ENCODE measurements at regions not wholly inside any gene's neighbourhood (a gene's known extent, or its start where the extent isn't known, plus 50 kb on each side); places are given as distances from the start of the nearest gene placed in this dataset.

GRCh38 chr15:39159833-39160232 is 421.0 kb upstream of the THBS1 start:
- no peak overlapping the region for H3K27ac Mint-ChIP-seq (ENCODE audit: unreplicated experiment)
- H3K27me3 Mint-ChIP-seq (ENCODE audit: insufficient read depth, unreplicated experiment): no peaks in the 10 kb centered on the region
- peaks cover 23% of the 10 kb centered on the region for H3K9me3 Mint-ChIP-seq (ENCODE audit: unreplicated experiment)
- H3K4me1 Mint-ChIP-seq (ENCODE audit: low read depth, unreplicated experiment): peaks cover 1% of the 10 kb centered on the region
- no peaks in the 10 kb centered on the region for H3K36me3 ChIP-seq (ENCODE audit: control insufficient read depth, insufficient read depth, low read length)
- H3K27me3 ChIP-seq (replicated peaks; ENCODE audit: control insufficient read depth, insufficient read depth, low read length): no peaks in the 10 kb centered on the region
- no peak for DNase-seq
- no peaks in the 10 kb centered on the region for H3K36me3 Mint-ChIP-seq (ENCODE audit: insufficient read depth, unreplicated experiment)
- no TSS peak for BruUV-seq (replicated peaks)
- no peaks in the 10 kb centered on the region for H3K9me3 ChIP-seq
- ChIA-PET CTCF (no interaction called here), POLR2A (no interaction called here)
- no peak overlapping the region for H3K4me3 Mint-ChIP-seq (ENCODE audit: unreplicated experiment)
- no peak overlapping the region for H3K4me3 ChIP-seq (ENCODE audit: low read depth, low read length)
- H3K4me1 ChIP-seq: peaks cover 5% of the 10 kb centered on the region
- intact Hi-C loops (cut with micrococcal nuclease; ENCODE audit: unreplicated experiment): loop anchor here (10.0 kb wide), 3 partner anchors 285 to 455 kb away; no protein-coding TSS in a partner anchor
- no peak for TF ChIP-seq CTCF (IDR thresholded peaks at IDR 0.05; ENCODE audit: insufficient read depth in 1 of 2, low read depth in 1 of 2, low read length in 1 of 2, severe bottlenecking in 1 of 2, unreplicated experiment in 1 of 2)

DNA sequence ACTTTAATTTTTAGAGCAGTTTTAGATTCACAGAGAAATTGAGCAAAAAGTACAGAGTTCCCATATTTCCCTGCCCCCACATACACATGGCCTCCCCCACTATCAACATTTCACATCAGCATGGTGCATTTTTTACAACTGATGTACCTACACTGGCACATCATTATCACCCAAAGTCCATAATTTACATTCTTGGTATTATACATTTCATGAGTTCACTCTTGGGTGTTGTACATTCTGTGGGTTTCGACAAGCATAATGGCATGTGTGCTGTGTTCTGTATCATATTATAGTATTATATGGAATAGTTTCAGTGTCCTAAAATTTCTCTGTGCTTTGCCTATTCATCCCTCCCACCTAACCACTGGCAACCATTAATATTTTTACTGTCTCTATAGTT is 419.8 kb upstream of the THBS1 start:
- POLR2A ChIA-PET: no interaction called here

DNA sequence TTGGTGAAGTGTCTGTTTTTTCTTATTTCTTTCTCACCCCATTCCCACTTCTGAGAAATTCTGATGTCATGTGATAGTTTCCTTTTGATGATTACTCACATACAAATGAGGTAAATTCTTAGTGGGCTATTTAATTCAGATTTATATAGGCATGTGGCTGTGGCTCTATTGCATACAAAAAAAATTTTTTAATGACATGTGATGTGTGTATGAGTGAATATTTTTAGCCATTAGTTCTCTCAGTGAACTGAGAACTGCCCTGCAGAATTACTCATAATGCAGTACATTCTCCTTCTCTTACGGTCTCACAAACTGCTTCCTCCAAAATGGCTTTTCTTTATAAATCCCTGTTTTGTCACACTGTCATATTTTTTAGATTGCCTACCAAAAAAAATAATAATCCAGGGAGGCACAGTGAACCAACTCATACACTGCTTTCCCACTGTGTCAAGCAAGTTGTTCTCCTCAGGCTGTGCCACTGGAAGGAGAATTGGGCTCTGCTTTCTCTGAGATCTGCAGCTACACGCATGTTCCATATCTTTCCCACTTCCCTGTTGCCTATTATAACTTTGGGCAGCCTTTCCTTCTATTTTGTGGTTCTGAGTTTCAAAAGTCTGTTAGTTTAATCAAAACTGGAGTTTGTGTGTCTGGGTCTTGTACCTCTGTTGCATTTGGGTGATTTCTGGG is 415.7 kb upstream of the THBS1 start:
- Mint-ChIP-seq H3K4me3 (ENCODE audit: unreplicated experiment) (no peak overlapping the region), H3K27me3 (ENCODE audit: insufficient read depth, unreplicated experiment) (no peaks in the 10 kb centered on the region), H3K36me3 (ENCODE audit: insufficient read depth, unreplicated experiment) (no peaks in the 10 kb centered on the region), H3K9me3 (ENCODE audit: unreplicated experiment) (peaks cover 23% of the 10 kb centered on the region), H3K27ac (ENCODE audit: unreplicated experiment) (no peak overlapping the region), H3K4me1 (ENCODE audit: low read depth, unreplicated experiment) (no peaks in the 10 kb centered on the region)
- no peak overlapping the region for H3K4me3 ChIP-seq (ENCODE audit: low read depth, low read length)
- ChIA-PET CTCF (no interaction called here), POLR2A (no interaction called here)
- no TSS peak for BruUV-seq (replicated peaks)
- no peak for TF ChIP-seq CTCF (IDR thresholded peaks at IDR 0.05; ENCODE audit: insufficient read depth in 1 of 2, low read depth in 1 of 2, low read length in 1 of 2, severe bottlenecking in 1 of 2, unreplicated experiment in 1 of 2)
- intact Hi-C loops (cut with micrococcal nuclease; ENCODE audit: unreplicated experiment): no loop called here
- no peaks in the 10 kb centered on the region for H3K27me3 ChIP-seq (replicated peaks; ENCODE audit: control insufficient read depth, insufficient read depth, low read length)
- DNase-seq: no peak
- H3K4me1 ChIP-seq: 0 out of 2 replicates have a peak, but pooled peaks cover 10% of the 10 kb centered on the region
- H3K36me3 ChIP-seq (ENCODE audit: control insufficient read depth, insufficient read depth, low read length): no peaks in the 10 kb centered on the region
- H3K9me3 ChIP-seq: no peaks in the 10 kb centered on the region

More for the DNA sequence above, 419.8 kb upstream of the THBS1 start:
- Mint-ChIP-seq H3K4me3 (ENCODE audit: unreplicated experiment) (no peak overlapping the region), H3K27ac (ENCODE audit: unreplicated experiment) (no peak overlapping the region), H3K27me3 (ENCODE audit: insufficient read depth, unreplicated experiment) (no peaks in the 10 kb centered on the region), H3K4me1 (ENCODE audit: low read depth, unreplicated experiment) (no peaks in the 10 kb centered on the region), H3K36me3 (ENCODE audit: insufficient read depth, unreplicated experiment) (no peaks in the 10 kb centered on the region), H3K9me3 (ENCODE audit: unreplicated experiment) (peaks cover 23% of the 10 kb centered on the region)
- 0 out of 2 replicates have a peak, but pooled peaks cover 5% of the 10 kb centered on the region for H3K4me1 ChIP-seq
- H3K4me3 ChIP-seq (ENCODE audit: low read depth, low read length): no peak overlapping the region
- no peak for TF ChIP-seq CTCF (IDR thresholded peaks at IDR 0.05; ENCODE audit: insufficient read depth in 1 of 2, low read depth in 1 of 2, low read length in 1 of 2, severe bottlenecking in 1 of 2, unreplicated experiment in 1 of 2)
- no peaks in the 10 kb centered on the region for H3K36me3 ChIP-seq (ENCODE audit: control insufficient read depth, insufficient read depth, low read length)
- intact Hi-C loops (cut with micrococcal nuclease; ENCODE audit: unreplicated experiment): no loop called here
- no peaks in the 10 kb centered on the region for H3K9me3 ChIP-seq
- no peak for DNase-seq
- H3K27me3 ChIP-seq (replicated peaks; ENCODE audit: control insufficient read depth, insufficient read depth, low read length): no peaks in the 10 kb centered on the region
- BruUV-seq (replicated peaks): no TSS peak
- CTCF ChIA-PET: no interaction called here

Measured in Caco-2 (cell line).